Islet precursor cell (in vitro differentiated cells): ENCODE measurements at regions not wholly inside any gene's neighbourhood (a gene's known extent, or its start where the extent isn't known, plus 50 kb on each side); places are given as distances from the start of the nearest gene placed in this dataset.
A peak's percentile ranks its signal among the peaks of the same experiment; 100 is the strongest.
"Not testable (repeated sequence)": the region's sequence is repeated elsewhere in the genome, so short reads cannot be mapped to it uniquely, and the experiment has no call there.

Experiments
- DNase-seq: peaks from one replicate; pipeline ENCODE4 v3.0.0-alpha.2; 2018

DNA sequence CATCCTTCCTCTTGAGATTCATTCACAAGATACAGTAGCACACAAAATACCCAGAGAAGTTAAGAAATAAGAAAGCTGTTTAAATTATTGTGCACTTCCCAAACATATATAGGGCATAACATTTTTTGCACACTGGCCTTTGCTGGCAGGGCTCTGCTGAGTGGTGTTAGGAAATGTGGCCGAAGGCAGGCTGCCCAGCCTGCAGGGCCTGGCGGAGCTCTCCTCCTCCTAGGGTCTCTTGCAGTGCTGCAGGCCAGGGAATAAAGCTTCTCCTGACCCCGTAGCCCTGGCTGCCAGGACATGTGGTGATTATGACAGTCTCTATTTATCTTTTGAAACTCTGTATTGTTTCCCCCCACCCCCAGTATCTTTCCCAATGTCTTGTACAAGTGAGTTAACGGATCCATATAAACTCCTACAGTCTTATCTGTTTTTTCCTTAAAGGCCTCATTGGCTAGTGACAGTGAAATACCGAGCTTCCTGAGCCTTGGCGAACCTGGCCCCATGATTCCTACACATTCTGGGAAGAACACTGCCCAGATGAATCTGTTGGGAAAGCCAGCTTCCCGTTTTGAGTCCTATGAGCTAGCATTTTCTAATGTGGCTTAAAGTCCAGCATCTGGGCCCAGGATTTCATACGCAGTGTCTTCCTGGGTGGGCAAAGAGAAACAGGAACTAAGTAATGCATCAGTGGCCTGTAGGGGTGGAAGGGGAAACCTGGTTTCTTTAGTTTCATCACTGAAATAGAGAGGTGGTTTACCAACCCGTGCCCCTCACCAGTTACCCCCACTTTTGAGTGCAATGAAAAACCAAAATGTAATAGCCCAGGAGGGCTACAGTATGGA is 310.3 kb downstream of the BCL2L11 start:
- DNase-seq: peak; percentile 8

DNA sequence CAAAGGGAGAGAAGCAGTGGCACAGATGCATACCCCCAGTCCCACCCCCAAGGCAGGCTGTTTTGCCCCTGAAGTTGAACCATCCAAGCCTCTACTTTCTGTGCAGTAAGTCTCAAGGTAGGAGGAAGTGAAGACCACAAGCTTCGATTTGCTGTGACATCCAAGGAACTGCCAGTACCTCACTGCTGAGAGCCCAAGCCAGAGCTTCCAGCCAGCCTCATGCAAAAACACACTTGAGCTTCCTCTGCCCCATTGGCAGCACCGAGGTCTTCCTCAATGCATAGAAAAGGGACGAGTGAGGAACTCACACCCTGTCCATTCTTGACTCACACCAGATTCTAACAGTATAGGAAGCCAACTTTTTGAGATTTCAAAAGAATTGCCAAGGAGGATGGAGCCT is 311.7 kb downstream of the BCL2L11 start:
- DNase-seq: peak; percentile 4

DNA sequence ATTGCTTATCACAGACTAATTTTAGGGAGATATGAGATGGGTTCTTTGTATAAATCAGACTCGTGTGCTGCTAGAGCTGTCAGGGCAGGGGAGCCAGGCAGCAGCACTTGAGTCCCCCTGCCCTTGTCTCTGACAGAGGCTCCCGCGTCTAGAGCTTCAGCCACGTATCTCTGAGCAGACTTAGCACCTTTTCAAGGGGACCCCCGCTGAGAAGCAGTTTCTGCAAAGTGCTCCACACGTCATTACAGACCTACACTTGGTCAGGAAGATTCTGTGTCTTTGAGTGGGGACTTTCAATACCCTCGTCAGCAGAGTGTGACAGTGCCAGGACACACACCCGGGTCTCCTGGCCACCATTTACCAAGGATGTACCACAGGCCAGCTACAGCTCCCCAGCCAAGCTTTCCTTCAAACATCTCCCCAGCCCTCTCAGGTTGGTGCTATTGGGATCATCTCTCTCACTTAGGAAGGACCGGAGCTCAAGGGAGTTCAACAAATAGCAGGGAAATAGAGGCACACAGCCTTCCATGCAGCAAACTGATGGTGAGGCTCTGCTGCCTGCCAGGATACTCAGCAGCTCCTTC is 312.3 kb downstream of the BCL2L11 start:
- peak; percentile 9 for DNase-seq

DNA sequence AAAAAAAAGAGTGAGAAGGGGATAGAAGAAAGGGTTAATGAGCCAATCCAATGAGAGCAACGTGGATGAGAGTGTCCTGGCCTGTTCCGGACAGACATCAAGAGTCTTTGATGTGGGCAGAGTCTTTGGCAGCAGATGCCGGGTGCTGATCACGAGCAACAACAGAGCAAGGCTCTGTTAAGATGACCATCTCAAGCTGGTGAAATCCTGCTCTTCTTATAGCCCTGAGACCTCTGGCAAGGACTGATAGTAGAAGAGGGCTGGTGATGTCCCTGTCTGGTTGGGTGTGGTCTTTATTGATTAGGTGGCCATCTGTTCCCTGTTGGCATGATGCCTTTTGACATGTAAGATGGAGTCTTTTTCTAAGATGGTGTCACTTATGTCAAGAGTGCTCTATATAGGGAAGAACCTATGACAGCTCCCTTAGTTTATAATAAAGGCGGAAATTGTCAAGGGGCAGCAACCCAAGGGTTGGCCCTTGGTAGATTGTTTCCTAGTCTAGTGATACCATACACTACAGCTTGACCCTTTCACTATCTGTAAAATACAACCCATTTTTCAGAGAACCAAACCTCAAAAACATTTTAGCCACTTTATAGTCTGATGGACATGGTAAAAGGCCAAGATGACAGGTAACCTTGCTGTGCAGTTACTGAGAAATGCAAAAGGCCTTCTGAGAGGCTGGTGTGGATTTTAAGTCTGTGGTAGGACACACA is 313.3 kb downstream of the BCL2L11 start:
- DNase-seq: peak; percentile 76

DNA sequence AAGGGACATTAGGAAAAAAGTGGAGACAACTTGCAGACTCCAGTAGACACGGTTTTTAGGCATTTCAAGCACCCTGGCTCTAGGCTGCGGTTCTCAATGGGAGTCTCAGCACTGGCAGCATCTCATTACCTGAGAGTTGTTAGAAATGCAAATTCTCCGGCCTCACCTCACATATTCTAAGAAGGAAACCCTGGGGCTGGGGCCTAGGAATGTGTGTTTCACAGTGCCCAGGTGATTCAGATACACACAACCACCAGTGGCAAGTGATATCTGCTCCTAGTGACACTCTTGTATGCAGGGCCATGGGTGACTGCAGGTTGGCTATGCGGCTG is 313.9 kb downstream of the BCL2L11 start:
- DNase-seq: not testable (repeated sequence)

DNA sequence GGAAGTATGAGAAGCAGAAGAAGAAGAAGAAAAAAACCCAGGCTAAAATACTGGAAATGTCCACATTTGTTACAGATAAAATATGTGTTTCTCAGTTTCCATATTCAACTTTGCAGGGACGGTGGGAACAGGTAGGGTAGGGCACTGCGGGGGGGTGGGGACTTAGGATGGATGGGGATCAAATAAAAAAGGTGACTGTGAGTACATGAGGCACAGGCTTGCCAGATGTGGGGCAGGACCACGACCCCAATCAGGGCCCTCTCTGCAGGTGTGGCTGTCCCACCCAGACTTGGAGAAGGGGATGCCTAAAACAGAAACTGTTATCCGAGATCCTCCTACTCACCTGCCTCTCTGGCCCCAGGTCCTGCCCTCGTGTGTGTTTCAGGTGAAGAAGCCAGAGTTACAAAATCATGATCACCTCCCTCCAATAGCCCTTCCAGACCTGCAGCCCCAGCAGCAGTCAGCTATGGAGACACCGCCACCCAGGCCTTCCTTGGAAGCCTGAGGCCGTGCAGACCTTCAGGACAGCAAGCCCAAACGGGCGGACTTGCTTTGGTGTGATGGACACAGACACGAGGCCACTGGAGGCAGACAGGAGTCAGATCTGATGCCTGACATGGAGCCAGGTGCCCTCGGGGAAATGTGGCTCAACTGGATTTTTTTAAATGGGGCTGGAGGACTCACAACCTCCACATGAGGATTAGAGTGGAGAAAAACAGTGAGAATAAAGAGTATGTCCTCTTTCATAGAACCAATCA is 315.0 kb downstream of the BCL2L11 start:
- DNase-seq: peak; percentile 21

DNA sequence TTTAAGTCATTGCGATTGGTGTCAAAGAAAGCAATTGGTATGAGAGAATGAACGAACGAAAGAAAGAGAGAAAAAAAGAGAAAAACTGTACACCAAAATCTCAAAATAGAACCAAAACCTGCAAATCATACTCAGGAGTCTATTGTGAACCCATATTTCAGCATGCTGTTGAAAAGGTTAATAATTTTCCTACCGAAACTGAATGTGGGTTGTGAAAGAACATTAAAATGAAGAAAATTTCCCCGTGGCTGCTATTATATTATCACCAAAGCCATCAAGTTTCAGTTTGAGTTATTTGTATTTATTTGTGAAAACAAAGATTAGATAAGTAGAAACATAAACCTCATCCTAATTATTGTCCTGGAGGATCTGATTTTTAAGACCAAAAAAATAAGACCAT is 315.7 kb downstream of the BCL2L11 start:
- DNase-seq: not testable (repeated sequence)

DNA sequence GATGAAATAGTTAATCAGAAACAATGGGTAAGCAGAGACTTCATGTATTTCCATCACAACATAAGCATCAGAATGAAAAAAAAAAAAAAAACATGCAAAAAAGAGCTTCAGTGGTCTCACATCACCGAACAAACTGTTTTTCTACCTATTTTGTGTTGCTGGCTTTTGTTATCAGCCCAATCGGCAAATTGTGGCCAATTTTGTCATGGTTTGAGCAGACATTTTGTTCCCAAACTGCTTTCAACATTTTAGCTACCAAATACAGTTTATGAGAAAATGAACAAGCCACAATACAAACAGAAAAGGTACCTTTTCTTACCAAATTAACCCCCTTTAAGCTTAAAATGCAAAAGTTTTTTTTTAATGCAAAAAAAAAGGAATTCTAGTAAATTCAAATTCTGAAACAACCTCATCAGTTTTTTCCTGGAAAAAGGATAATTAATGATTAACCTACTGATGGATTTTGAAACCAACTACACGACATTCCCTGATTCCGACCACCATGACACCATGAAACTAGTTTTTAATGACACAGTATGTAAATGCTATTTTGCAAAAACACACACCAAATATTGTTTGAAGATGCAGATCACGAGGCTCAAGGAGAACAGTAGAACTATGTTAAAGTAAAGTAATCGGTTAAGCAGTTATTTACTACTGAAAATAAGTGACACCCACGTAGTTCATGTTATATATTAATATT is 316.7 kb downstream of the BCL2L11 start:
- DNase-seq: not testable (repeated sequence)

DNA sequence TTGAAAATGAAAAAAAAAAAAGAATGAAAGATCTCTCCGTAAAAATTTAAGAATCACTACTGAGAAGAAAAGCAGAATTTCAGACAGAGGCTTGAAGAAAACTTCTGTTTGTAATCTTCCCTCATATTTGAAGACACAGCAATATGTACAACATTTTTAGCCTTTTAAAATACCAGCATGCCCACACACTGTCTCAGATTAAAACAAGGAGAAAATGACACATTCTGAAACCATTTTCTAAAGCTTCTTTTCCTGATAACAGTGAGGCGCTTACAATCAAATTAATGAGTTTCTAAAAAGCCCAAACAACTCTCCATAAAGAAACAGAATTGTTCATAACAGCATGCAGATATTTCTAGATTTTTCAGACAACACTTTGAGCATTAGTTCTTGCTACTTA is 317.4 kb downstream of the BCL2L11 start:
- not testable (repeated sequence) for DNase-seq

DNA sequence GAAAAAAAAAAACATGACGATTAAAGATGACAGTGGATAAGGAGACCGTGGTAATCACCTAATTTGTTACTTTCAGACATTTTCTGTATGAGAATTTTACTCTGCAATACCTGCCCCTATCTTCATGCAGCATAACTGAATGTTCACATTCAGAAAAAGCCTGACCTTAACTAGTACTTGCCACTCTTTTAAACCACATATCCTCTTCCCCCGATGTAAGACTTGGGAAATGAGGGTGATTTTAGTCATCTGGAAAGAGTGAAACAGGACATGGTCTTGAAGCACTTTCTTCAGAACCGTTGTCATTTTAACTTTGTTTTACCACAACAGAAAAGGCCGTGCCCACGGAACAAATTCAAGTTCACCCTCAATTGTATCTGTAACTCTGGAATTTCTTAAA is 318.5 kb downstream of the BCL2L11 start:
- not testable (repeated sequence) for DNase-seq

DNA sequence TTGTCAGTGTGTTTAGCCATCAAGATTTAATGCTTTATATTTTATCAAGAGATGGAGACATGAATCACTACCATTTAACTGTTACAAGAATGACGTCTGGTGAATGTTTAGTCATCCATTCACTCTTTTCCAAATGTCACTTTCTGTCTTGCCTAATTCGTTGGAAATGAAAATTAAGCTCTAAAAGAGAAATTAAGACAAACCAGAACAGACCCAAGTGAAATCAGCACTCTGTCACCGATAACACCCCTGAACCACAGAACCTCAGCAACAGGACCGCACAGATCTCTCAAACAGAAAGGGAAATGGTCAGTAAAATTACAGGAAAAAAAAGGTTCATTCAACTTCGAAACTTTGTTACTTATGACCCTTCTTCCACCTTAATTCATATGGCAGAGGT is 320.9 kb downstream of the BCL2L11 start:
- DNase-seq: not testable (repeated sequence)

DNA sequence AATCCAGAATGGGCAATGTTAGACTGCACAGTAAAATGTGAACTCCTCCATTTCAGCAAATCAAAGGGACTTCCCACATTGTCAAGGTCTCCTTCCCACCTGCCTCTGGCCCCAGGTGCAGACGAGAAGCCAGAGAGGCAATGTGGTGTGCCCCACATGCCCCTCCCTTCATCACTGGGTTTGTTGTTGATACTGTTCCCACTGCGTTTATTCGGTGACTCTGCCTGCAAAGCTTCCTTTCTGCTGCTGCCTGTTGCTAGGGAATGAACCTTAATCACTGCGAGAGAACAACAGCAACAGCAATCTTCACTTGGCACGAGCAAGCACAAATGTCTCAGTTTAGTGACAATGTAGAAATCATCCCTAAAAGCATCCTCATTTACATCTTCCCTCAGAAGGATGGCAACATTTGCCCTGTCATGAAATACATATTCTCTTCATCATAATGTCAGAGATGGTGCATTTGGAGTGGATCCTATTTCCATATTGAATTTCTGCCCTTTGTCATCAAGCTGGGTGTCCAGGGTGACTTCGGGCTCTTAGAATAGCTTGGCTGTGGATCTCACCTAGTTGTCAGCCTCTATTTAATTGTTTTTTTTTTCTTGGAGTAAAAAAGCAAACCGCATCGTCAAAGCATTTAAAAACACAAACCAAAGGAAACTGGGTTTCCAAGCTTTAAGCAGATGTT is 322.2 kb downstream of the BCL2L11 start:
- not testable (repeated sequence) for DNase-seq

DNA sequence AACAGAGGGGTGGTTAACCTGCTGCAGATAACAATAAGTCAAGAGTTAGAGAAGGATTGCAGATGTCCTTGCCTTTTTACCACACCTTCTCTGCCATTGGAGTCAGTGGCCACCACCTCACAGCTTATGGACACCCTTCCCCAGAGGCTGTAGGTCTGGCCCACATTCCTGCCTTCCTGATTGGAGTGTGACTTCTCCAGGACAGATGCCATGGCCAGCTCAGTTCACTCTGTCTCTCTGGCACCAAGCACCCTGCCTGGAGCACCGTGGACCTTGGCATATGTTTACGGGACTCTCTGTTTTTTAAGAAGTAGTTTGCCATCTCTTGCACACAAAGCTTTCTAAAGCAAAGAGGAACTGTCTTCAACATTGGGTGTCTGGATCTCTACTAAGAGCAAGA is 323.8 kb downstream of the BCL2L11 start:
- not testable (repeated sequence) for DNase-seq

DNA sequence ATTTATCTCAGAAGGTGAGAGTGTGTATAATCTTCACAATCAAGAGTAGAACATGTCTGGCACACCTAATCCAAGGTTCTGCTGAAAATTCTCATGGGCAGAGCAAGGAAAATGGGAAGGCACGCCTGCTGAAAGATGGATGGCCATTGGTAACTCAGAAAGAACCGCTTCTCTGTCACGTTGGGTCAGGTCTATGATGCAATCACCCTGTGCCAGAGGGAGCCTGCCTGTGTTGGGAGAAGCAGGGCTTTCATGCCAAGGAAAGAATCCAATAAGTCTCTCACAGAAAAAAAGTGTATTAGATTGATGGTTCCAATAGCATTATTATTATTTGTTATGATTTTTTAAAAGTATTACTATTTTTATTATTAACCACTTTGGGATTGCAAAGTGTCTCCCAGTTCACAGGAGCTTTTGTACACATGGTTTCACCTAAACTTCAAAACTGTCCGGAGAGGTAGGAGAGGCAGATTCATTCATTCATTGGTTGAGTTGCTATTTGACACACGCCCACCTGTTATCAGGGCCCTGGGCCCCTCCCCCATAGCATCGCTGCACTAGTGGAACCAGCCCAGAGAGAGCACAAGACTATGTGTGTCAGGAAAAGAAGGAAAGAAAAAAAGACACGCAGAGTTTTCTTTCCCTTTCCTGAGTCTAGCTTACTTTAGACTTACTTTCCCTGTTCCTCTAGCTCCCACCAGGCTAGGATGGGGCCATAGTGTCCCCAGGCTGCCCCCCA is 324.6 kb downstream of the BCL2L11 start:
- not testable (repeated sequence) for DNase-seq

DNA sequence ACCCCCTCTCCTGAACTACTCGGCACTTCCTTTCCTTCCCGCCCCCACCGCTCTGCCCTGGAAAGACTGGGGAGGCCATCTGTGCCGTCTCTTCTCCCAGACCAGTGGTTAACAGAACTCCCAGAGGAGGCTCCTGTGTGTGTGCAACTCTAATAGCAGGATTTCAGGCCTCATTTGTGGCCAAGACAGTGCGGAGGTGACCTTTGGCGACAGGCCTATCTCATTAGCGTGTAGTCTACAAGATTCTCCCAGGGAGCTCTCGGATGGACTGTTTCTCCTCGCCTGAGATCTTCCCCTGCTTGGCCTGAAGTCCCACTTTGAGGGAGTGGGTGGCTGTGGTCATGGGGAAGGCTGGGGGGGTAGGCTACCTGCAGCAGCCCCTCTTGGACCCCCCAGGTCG is 325.2 kb downstream of the BCL2L11 start:
- DNase-seq: not testable (repeated sequence)

DNA sequence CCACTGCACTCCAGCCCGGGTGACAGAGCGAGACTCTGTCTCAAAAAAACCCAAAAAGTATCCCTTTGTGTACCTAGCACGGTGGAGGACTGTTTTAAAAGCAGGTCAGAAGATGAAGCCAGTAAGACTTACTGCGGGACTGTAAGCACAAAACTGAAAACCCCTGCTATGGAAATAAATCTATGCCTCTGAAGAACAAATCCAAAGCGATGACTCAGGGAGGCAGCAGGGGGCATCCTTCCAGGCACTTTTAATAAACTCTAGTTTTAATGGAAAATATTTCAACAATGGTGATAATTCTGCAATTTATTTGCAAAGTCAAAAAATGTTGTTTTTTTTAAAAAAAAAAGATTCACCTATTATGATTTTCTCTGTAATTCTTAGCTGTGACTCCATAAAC is 326.8 kb downstream of the BCL2L11 start:
- not testable (repeated sequence) for DNase-seq

DNA sequence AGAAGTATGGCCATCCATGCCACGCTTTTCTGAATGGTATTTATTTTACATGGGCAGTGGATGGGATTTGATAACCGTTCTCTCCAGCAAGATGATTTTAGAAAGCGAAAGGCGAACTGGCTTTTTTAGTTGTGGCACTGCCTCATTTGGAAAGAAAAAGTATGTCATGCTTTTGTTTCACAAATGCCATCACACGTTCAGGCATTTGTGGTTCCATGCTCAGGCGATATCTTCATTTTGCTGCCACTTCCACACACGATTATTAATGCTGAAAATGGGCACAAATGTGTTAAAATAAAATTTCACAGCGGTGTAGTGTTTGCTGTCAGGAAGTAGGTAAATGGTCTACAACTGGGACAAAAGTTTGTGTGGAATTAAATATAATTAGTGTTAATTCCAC is 328.1 kb downstream of the BCL2L11 start:
- DNase-seq: not testable (repeated sequence)

DNA sequence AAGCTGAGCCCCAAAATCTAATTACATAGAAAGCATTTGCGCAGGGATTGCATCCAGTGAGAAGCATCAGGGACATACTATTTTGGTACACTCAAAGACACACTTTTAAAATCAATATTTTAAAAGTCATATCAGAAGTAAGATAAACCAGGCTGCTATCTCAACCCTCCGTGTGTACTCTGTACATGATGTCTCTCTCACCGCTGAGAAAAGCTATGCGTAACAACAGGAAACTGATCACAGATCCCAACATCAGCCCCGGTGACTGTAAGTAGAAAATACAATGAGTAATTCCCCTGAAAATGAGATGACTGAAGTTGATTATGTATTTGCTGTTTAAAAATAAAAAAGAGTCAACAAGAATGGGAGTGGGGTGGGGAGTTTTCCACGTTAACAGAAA is 329.8 kb downstream of the BCL2L11 start:
- DNase-seq: not testable (repeated sequence)

DNA sequence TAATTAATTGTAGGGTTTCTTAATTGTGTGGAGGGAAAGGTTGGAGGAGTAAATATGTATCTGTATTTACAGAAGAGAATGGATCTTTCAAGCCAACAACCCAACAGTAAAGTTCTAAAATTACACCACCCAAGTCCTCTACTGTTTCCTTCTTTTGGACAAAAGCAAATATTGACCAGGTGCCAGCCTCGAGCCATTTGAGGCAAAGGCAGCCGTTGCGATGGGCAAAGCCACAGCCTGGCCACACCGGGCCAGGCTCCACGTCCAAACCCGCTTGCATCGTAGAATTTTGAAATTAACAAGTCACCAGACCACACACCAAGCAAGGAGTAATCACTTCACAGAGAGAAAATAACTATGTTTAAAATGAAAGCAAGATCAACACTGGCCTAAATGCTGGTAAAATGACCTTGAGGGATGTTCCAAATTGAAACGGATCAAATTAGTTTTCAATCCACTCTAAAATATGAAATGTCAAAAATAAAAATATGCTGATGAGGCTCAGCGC is 331.0 kb downstream of the BCL2L11 start:
- not testable (repeated sequence) for DNase-seq

DNA sequence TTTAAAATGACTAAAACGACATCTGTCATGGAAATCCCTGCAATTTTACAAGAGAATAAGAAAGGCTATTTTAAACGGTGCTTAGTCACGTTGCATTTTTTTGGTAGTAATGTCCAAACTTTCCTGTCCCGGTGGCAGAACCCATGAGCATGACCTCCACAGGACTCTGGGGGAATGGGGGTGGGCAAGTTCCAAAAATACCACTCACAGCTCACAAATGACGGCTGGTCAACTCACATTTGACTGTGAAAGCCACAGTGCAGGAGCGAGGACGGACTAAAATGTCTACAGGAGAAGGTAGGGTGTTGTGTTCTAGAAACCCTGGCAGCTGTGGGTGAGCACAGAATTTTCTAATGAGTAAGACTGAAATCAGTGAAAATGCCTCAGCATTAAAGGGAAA is 331.5 kb downstream of the BCL2L11 start:
- DNase-seq: not testable (repeated sequence)

DNA sequence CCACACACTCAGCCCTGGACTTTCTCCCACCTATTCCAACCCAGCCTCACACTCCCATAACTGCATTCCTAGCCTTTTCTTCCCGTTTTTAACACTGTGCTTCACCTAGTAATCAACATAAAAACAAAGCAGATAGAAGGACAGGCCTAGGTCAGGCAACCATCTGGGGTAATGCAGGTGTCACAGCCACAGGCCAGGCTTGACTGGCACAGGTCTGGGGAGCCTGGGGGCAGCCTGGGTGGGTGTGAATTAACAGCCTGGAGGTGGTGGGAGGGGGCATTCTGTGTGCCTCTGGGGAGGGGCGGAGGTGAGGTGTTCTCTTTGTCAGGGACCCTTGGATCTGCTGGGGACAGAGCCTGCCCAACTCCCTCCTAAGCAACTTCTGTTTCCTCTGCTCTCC is 332.6 kb downstream of the BCL2L11 start:
- DNase-seq: not testable (repeated sequence)
